ENCODE measurements at regions not wholly inside any gene's neighbourhood (a gene's known extent, or its start where the extent isn't known, plus 50 kb on each side); places are given as distances from the start of the nearest gene placed in this dataset.

GRCh38 chr16:59154295-59154694, 420.2 kb upstream of the GOT2 start:
- Histone ChIP-seq H3K79me2 (ENCODE audit: control insufficient read depth, insufficient read depth, low read length) (no peaks in the 10 kb centered on the region), H3K27me3 (ENCODE audit: control insufficient read depth in 2 of 2, insufficient read depth in 2 of 2, low read length in 2 of 2) (no peaks in the 10 kb centered on the region), H3K4me2 (ENCODE audit: insufficient read depth, low read length) (no peak overlapping the region), H3K27ac (ENCODE audit: extremely low read depth, low read depth, low read length) (no peak overlapping the region), H3K9me3 (replicated peaks; ENCODE audit: control insufficient read depth, insufficient read depth, low read depth, low read length) (no peaks in the 10 kb centered on the region), H3K4me3 (no peak overlapping the region), H3K36me3 (ENCODE audit: control insufficient read depth, insufficient read depth, low read length) (no peaks in the 10 kb centered on the region), H3K9me1 (ENCODE audit: control insufficient read depth, insufficient read depth, low read length) (no peaks in the 10 kb centered on the region), H3K9ac (ENCODE audit: insufficient read depth in 1 of 2, low read depth in 2 of 2, low read length in 2 of 2) (no peak overlapping the region), H4K20me1 (replicated peaks; ENCODE audit: control insufficient read depth, insufficient read depth, low read length) (no peaks in the 10 kb centered on the region), H3K4me1 (replicated peaks in 1 of 2; ENCODE audit: control insufficient read depth in 2 of 2, insufficient read depth in 2 of 2, low read length in 2 of 2) (no peaks in the 10 kb centered on the region), H2AFZ (ENCODE audit: low read depth, low read length) (no peak overlapping the region)
- intact Hi-C loops (cut with micrococcal nuclease) (no loop called here), in situ Hi-C loops (cut with MboI) (no loop called here)
- ChIA-PET CTCF (ENCODE audit: low intra/inter-chr PET ratio) (no interaction called here), POLR2A (no interaction called here)
- 0% methylated on average over 1 of the region's 1 CpG for WGBS (ENCODE audit: insufficient coverage, low coverage, missing lambda C conversion rate)
- ATAC-seq: no peak
- no peak for TF ChIP-seq PTBP1 (IDR thresholded peaks at IDR 0.05; ENCODE audit: low read depth, low read length)
- no peak for TF ChIP-seq ZNF668 (CRISPR knock-in tag; IDR thresholded peaks at IDR 0.05)
- no peak for TF ChIP-seq MLX (CRISPR knock-in tag; conservative IDR thresholded peaks at IDR 0.05)
- no peak for DNase-seq (ENCODE audit: extremely low read depth in 1 of 4, low spot score in 3 of 4)
- no TSS peak for BruUV-seq (replicated peaks)
- FAIRE-seq: no peak

- POLR2A ChIA-PET: no interaction called here
- intact Hi-C loops (cut with micrococcal nuclease): no loop called here
- DNase-seq (ENCODE audit: extremely low read depth in 1 of 4, low spot score in 3 of 4): no peak
- no peak for TF ChIP-seq DMBX1 (CRISPR knock-in tag; IDR thresholded peaks at IDR 0.05; ENCODE audit: borderline replicate concordance)
- no peak for TF ChIP-seq SRSF9 (IDR thresholded peaks at IDR 0.05; ENCODE audit: borderline replicate concordance, low read depth, low read length)
- no peak for TF ChIP-seq THRB (CRISPR knock-in tag; conservative IDR thresholded peaks at IDR 0.05)
- TF ChIP-seq ZBTB26 (CRISPR knock-in tag; IDR thresholded peaks at IDR 0.05): no peak
- TF ChIP-seq ZNF143 (CRISPR knock-in tag; IDR thresholded peaks at IDR 0.05): no peak
- TF ChIP-seq SMARCA5 (IDR thresholded peaks at IDR 0.05): no peak
- no peak for TF ChIP-seq THAP7 (CRISPR knock-in tag; IDR thresholded peaks at IDR 0.05)
- no peak for TF ChIP-seq ZNF589 (CRISPR knock-in tag; IDR thresholded peaks at IDR 0.05; ENCODE audit: low read depth)
- no peak for TF ChIP-seq SNRNP70 (optimal IDR thresholded peaks at IDR 0.05; ENCODE audit: low read depth, low read length)
- TF ChIP-seq MTF1 (CRISPR knock-in tag; IDR thresholded peaks at IDR 0.05; ENCODE audit: borderline replicate concordance): no peak
- TF ChIP-seq TBL1XR1 (IDR thresholded peaks at IDR 0.05; ENCODE audit: low read length in 2 of 2): no peak
- TF ChIP-seq EP300 (IDR thresholded peaks at IDR 0.05; ENCODE audit: low read length): no peak
Measured at GRCh38 chr16:59148769-59149155, 414.6 kb upstream of the GOT2 start.

More at GRCh38 chr16:59148769-59149155, 414.6 kb upstream of the GOT2 start:
- no peaks in the 10 kb centered on the region for H3K79me2 ChIP-seq (ENCODE audit: control insufficient read depth, insufficient read depth, low read length)
- H3K4me2 ChIP-seq (ENCODE audit: insufficient read depth, low read length): no peak overlapping the region
- H3K9me1 ChIP-seq (ENCODE audit: control insufficient read depth, insufficient read depth, low read length): no peaks in the 10 kb centered on the region
- no peak overlapping the region for H3K4me3 ChIP-seq
- whole genome bisulfite sequencing (ENCODE audit: insufficient coverage, low coverage, missing lambda C conversion rate): 0% methylated on average over 2 of the region's 2 CpGs
- H3K9ac ChIP-seq (ENCODE audit: insufficient read depth in 1 of 2, low read depth in 2 of 2, low read length in 2 of 2): no peak overlapping the region
- no peak overlapping the region for H3K27ac ChIP-seq (ENCODE audit: extremely low read depth, low read depth, low read length)
- H4K20me1 ChIP-seq (replicated peaks; ENCODE audit: control insufficient read depth, insufficient read depth, low read length): no peaks in the 10 kb centered on the region
- no peaks in the 10 kb centered on the region for H3K36me3 ChIP-seq (ENCODE audit: control insufficient read depth, insufficient read depth, low read length)
- in situ Hi-C loops (cut with MboI): no loop called here
- H3K27me3 ChIP-seq (ENCODE audit: control insufficient read depth in 2 of 2, insufficient read depth in 2 of 2, low read length in 2 of 2): no peaks in the 10 kb centered on the region
- no TSS peak for BruUV-seq (replicated peaks)
- no peak overlapping the region for H2AFZ ChIP-seq (ENCODE audit: low read depth, low read length)
- FAIRE-seq (no peak), ATAC-seq (no peak)
- CTCF ChIA-PET (ENCODE audit: low intra/inter-chr PET ratio): no interaction called here
- H3K9me3 ChIP-seq (replicated peaks; ENCODE audit: control insufficient read depth, insufficient read depth, low read depth, low read length): no peaks in the 10 kb centered on the region
- no peaks in the 10 kb centered on the region for H3K4me1 ChIP-seq (replicated peaks in 1 of 2; ENCODE audit: control insufficient read depth in 2 of 2, insufficient read depth in 2 of 2, low read length in 2 of 2)
